HepG2 (cell line): ENCODE measurements at regions not wholly inside any gene's neighbourhood (a gene's known extent, or its start where the extent isn't known, plus 50 kb on each side); places are given as distances from the start of the nearest gene placed in this dataset.

ENCODE experiments used
- ARNT2 ChIP-seq: sonication (generic); formaldehyde crosslinking; IDR thresholded peaks from 2 replicates; pipeline ENCODE4 v1.8.0; 2022; ENCODE audit warnings: mild to moderate bottlenecking, low read depth, missing genetic modification reagents, moderate library complexity
- ATF4 ChIP-seq, 2 experiments: fragments of 450-650 bp in 1 of 2; sonication (generic) in 1 of 2; formaldehyde crosslinking; IDR thresholded peaks; 2 replicates each; pipeline versions ENCODE4 v1.5.0 to v1.8.0; 2020 to 2022; ENCODE audit warnings: mild to moderate bottlenecking in 1 of 2, missing genetic modification reagents in 1 of 2
- DBP ChIP-seq: sonication (generic); formaldehyde crosslinking; IDR thresholded peaks from 2 replicates; pipeline ENCODE4 v1.4.0; 2020; ENCODE audit warnings: missing genetic modification reagents; ENCODE audit errors: not compliant biosample characterization
- FLYWCH1 ChIP-seq: sonication (generic); formaldehyde crosslinking; IDR thresholded peaks from 2 replicates; pipeline ENCODE4 v1.8.1; 2023; ENCODE audit warnings: mild to moderate bottlenecking, missing genetic modification reagents
- FOXP4 ChIP-seq: sonication (generic); formaldehyde crosslinking; IDR thresholded peaks from 2 replicates; pipeline ENCODE4 v1.4.0; 2020; ENCODE audit warnings: missing genetic modification reagents
- HMGA1 ChIP-seq: sonication (generic); formaldehyde crosslinking; conservative IDR thresholded peaks from 2 replicates; pipeline ENCODE4 v1.4.0; 2020; ENCODE audit warnings: missing genetic modification reagents
- NCOR1 ChIP-seq: fragments of 200-600 bp; sonication (generic); IDR thresholded peaks from 2 replicates; pipeline ENCODE4 v1.7.0; 2017; ENCODE audit warnings: antibody characterized with exemption, low read length, borderline replicate concordance
- SETDB1 ChIP-seq: sonication (generic); formaldehyde crosslinking; IDR thresholded peaks from 2 replicates; pipeline ENCODE4 v1.5.1; 2020; ENCODE audit warnings: missing genetic modification reagents, mild to moderate bottlenecking, borderline replicate concordance
- TFDP1 ChIP-seq: IDR thresholded peaks from 2 replicates; pipeline ENCODE4 v1.6.1; 2016; ENCODE audit warnings: missing compliant biosample characterization, missing genetic modification reagents, borderline replicate concordance
- ZBTB49 ChIP-seq: sonication (generic); formaldehyde crosslinking; IDR thresholded peaks from 2 replicates; pipeline ENCODE4 v1.4.0; 2020; ENCODE audit warnings: missing genetic modification reagents, borderline replicate concordance
- ZBTB7B ChIP-seq: sonication (generic); formaldehyde crosslinking; IDR thresholded peaks from 2 replicates; pipeline ENCODE4 v1.4.0; 2020; ENCODE audit warnings: missing genetic modification reagents
- ZC3H13 ChIP-seq: sonication (generic); formaldehyde crosslinking; IDR thresholded peaks from 2 replicates; pipeline ENCODE4 v1.8.1; 2023; ENCODE audit warnings: mild to moderate bottlenecking, missing genetic modification reagents, moderate library complexity
- ZFP41 ChIP-seq: sonication (generic); formaldehyde crosslinking; IDR thresholded peaks from 2 replicates; pipeline ENCODE4 v1.4.0; 2020; ENCODE audit warnings: mild to moderate bottlenecking, missing genetic modification reagents, borderline replicate concordance
- ZNF17 ChIP-seq: sonication (generic); formaldehyde crosslinking; IDR thresholded peaks from 2 replicates; pipeline ENCODE4 v1.5.0; 2020; ENCODE audit warnings: mild to moderate bottlenecking, missing genetic modification reagents
- ZNF24 ChIP-seq: fragments of 450-650 bp; IDR thresholded peaks from 2 replicates; pipeline ENCODE4 v1.6.1; 2017; ENCODE audit warnings: antibody characterized with exemption, mild to moderate bottlenecking
- ZNF296 ChIP-seq: sonication (generic); formaldehyde crosslinking; conservative IDR thresholded peaks from 2 replicates; pipeline ENCODE4 v1.5.0; 2020; ENCODE audit warnings: mild to moderate bottlenecking, missing genetic modification reagents
- ZNF564 ChIP-seq: sonication (generic); formaldehyde crosslinking; IDR thresholded peaks from 2 replicates; pipeline ENCODE4 v1.8.1; 2023; ENCODE audit warnings: mild to moderate bottlenecking, missing genetic modification reagents
- ZNF652 ChIP-seq: IDR thresholded peaks from 2 replicates; pipeline ENCODE4 v1.6.1; 2016; ENCODE audit warnings: low read depth, borderline replicate concordance
- ZSCAN30 ChIP-seq: sonication (generic); formaldehyde crosslinking; IDR thresholded peaks from 2 replicates; pipeline ENCODE4 v1.5.0; 2020; ENCODE audit warnings: mild to moderate bottlenecking, missing genetic modification reagents

- TF ChIP-seq ZBTB49 (no peak), SETDB1 (CRISPR knock-in tag) (no peak), ZNF652 (no peak), NCOR1 (no peak), ZNF24 (no peak), DBP (CRISPR knock-in tag) (no peak), ZFP41 (no peak), FLYWCH1 (no peak), ARNT2 (CRISPR knock-in tag) (peak; percentile 69; the same call in 1 of the 2 replicates), TFDP1 (CRISPR knock-in tag) (no peak; the same call in 1 of the 2 replicates), ZSCAN30 (CRISPR knock-in tag) (no peak), ZNF296 (CRISPR knock-in tag) (no peak), ZNF564 (CRISPR knock-in tag) (no peak), ATF4 (CRISPR knock-in tag; IDR thresholded peaks at IDR 0.05) (peak in 1 of 2 experiments; percentile 71; a peak in 1 of 4 replicates), ZNF17 (CRISPR knock-in tag) (no peak), ZBTB7B (CRISPR knock-in tag) (peak; percentile 79), ZC3H13 (CRISPR knock-in tag) (no peak), FOXP4 (CRISPR knock-in tag) (peak; percentile 56), HMGA1 (CRISPR knock-in tag) (no peak)
These were observed 69.9 kb upstream of the DLX2 start (continued) for GRCh38 chr2:172172513-172173173.
